HG03060 (cell line): ENCODE measurements at regions not wholly inside any gene's neighbourhood (a gene's known extent, or its start where the extent isn't known, plus 50 kb on each side); places are given as distances from the start of the nearest gene placed in this dataset.

Source experiments
- ATAC-seq: cut with Tn5 transposase; IDR thresholded peaks from one replicate; pipeline ENCODE4 v1.9.1; 2021; ENCODE audit warnings: low read depth, moderate number of reproducible peaks; ENCODE audit not compliant: unreplicated experiment

DNA sequence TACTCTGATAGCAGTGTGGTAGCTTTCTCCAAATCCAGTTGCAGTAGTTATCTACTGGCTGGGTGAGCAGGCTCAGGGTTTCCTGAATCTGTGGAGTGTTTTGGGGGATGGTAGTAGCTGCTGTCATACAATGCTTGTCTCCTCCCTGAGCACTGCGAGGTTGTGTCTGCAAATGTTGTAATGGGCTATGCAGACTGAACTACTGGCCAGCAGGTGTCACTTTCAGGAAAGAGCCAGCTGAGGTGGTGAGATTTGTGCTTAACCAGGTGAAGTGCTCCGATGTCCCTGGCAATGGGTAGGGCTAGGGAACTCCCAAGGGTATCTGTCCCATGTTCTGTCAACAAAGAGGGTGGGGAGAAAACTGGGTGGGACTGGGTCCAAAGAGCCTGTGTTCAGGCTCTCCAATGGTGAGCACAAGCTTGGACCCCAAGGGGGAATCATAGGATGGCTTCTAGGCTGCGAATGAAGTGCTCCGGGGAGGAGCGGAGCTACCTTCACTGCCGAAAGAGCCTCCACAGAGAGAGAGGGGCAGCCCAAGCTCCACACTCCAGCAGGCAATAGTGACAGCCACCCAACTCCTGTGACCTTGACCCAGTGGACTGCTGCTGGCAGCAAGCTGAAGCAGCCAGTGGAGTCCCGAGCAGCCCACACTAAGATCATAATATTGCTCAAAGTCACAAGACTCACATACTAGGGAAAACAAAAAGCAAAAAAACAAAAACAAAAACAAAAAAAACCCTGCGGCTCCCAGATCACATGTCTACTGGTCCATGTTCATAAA is 1324.0 kb upstream of the USP15 start:
- no peak for ATAC-seq

DNA sequence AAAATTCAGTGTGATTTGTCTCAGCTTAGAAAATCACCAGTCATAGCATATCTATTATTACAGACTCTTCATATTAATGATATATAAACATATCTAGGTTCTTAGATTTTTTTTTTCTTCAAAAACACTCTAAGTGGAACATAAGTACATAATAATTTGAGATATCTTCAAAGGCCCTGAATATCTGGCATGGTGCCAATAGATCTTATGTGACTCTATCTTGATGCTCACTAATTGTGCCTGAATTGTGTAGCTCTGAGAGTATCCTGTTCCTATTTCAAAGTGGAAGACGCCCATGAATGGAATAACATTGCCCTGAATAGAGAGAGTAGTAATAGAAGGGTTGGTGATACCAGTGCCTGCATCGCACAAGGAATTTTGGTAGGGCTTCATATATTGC is 1312.7 kb upstream of the USP15 start:
- ATAC-seq, result no peak

GRCh38 chr12:60967128-60967527 is 1293.1 kb upstream of the USP15 start:
- no peak for ATAC-seq

DNA sequence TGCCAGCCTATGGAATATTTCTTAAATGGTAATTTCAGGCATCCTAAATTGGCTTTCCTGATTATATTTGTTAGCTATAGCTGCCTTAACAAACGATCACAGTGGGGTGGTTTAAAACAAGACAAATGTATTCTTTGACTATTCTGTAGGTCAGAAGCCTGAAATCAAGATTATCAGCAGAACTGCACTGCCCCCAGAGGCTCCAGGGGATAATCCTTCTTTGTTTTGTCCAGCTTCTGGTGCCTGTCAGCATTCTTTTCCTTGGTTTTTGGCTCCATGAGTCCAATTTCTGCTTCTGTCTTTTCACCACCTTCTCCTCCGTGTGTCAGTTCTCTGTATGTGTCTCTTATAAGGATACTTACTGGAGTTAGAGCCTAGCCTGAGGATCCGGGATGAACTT is 1282.2 kb upstream of the USP15 start:
- ATAC-seq, result no peak

DNA sequence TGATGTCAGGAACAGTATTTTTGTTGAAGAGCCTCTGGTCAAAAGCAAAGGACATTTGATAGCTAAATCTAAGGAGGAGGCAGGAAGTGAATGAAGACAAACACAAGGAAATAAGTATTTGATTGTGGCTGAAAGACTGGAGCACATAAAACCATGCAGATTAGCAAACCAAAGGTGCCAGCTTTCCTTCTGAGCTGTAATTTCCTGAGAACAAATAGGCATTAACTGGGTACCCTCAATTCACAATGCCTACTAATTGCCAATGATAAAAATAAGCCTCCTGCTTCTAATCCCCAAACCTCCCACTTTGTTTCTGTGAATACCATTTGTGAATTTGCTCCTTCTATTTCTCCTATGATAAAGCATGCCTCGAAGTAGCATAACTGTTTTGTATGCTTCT is 1279.6 kb upstream of the USP15 start:
- no peak for ATAC-seq

DNA sequence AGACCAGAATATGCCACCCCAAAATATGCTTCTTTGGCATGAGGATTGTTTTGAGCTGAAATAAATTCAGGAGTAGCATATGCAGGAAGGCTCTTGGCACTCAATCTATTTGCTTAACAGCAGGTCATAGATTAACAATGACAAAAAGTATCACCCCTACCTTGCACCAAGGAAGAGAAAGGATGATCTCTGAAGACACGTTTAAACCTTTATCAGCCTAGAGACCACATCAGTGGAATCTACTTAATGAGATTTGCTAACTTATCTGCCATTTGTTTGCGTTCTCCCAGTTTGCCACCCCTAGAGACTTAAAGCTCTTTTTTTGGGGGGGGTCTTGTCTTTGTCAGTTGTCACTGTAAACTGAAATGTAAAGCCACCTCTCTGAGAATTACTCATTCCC is 1278.7 kb upstream of the USP15 start:
- no peak for ATAC-seq

DNA sequence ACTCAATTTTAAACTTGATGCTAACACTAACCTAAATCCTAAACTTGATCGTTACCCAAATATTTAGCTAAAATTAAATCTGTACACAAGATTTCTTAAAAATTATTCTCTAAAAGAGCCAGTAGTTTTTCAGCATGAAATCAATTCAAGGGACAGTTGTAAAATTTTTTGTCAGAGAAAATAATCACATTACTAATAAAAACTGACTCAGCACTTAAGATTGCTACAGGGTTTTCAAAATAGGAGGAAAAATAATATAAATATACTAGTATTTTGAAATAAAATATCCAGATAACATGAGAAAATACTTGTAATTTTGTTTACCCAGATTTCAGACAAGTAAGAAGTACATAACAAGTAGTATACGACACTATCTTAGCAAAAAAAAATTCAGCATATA is 1268.1 kb upstream of the USP15 start:
- no peak for ATAC-seq

GRCh38 chr12:60995256-60995825 is 1264.9 kb upstream of the USP15 start:
- no peak for ATAC-seq

DNA sequence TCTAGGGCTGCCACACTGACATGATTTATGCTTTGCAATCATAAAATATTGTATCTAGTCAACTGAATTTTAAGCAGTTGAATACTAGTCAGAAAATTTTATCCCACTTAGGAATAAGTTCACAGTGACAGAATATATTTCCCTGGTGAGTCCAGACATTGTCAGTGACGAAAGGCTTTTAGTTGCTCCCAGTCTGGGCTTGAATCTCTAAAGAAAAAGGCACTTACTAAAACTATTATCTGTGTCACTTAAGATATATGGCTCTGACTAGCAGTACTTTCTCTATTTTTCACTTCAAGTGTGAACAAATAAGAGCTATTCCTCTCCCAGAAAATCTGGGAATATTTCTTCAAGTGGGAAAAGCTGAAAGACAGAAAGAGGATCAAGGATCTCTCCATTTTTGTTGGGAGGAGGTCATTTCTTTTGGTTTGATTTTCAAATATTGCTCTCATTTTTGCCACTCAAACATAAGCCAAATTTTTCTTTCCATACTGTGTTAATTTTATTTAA is 1262.3 kb upstream of the USP15 start:
- no peak for ATAC-seq

DNA sequence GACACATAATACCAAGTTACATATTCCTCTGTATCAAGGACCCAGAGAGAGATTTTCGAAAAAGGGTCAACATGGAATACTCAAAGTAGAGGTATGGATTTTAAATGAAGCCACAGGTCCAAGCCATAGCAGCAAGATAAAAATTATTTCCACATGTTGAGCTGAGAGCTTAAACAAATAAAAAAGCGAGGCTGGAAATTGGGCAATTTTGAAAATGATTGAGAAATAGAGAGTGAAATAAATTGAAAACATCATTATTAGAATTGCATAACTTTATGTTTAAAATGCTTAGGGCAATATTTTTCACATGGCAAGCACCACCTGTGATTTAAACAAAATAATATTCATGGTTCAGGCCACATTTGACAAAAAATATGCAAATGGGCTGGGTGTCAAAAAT is 1251.0 kb upstream of the USP15 start:
- no peak for ATAC-seq

DNA sequence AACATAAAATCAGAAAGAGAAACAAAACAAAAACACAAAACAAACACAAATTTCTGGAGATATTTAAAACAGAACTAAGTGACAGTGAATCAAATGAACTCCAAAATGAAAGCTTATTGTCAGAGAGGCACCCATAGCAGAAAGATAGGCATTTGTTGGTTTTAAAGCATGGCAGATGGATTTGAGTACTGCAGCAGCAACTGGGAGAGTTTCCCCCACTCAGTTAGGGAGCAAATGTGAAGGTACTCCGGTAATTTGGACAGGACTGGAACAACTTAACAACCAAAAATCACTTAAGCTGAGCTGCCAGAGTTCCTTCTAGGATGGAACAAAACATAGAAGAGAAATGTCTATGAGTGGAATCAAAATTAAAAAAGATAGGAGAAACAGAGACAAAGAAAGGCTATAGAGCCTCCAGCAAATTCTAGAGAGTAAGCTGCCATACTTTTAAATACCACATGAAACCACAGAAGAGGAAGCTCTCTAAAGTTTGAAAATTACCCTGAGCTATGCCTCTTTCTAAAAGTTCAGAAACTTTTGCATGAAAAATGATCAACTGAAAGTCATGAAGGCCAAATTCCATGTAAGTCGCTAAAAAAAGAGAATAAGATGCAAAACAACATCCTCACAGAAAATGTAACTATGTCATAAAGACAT is 1248.3 kb upstream of the USP15 start:
- ATAC-seq, result no peak

DNA sequence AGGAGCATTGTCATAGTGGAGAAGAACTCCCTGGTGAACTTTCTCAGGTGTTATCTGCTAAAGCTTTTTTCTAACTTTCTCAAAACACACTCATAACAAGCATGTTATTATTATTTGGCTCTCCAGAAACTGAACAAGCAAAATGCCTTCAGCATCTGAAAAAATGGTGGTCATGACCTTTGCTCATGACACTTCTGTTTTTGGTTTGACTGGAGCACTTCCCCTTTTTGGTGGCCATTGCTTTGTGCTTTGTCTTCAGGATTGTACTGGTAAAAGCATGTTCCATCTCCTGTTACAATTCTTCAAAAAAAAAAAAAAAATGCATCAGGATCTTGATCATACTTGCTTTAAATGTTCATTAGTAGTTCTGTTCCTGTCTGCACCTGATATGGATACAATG is 1241.6 kb upstream of the USP15 start:
- peak; percentile 55 for ATAC-seq

- ATAC-seq, result no peak
Observed at GRCh38 chr12:61023231-61023630, 1237.0 kb upstream of the USP15 start.

GRCh38 chr12:61029516-61029915 is 1230.7 kb upstream of the USP15 start:
- ATAC-seq, result no peak

- no peak for ATAC-seq
Observed at GRCh38 chr12:61037792-61038191, 1222.4 kb upstream of the USP15 start.

DNA sequence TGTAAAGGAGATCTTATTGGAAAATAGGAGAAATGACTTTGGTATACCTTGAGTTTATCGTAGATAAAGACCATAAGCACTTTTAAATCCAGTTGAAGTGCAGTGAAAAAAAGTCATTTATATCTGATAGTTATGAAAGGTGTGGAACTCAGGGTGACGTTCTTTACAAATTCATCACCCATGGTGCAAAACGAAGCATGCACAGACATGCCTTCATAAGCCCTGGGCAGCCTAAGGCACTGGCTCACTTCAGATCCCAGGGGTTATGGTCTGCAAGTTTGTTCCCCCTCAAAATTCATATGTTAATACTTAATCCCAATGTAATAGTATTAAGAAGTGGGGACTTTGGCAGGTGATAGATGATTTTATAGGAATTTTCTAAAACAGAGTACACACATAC is 1216.4 kb upstream of the USP15 start:
- no peak for ATAC-seq

DNA sequence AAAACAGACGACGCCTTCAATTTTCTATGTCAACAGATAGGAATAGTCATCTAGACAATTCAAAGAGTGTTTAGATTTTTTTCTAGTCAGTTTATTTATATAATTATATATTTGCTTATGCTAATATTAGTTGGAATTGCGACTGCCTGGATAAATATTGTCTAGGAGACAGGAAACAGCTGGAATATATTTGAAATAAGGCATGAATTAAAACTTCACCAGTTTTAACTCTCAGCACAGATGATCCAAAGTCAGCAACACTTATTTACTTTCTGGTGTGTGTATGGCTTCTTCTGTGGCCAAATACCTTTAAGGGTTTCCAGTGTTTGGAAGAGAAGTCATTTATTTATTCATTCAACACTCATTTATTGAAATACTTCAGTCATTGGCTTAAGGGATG is 1215.4 kb upstream of the USP15 start:
- no peak for ATAC-seq

- no peak for ATAC-seq
Observed at GRCh38 chr12:61070640-61071414, 1189.4 kb upstream of the USP15 start.

DNA sequence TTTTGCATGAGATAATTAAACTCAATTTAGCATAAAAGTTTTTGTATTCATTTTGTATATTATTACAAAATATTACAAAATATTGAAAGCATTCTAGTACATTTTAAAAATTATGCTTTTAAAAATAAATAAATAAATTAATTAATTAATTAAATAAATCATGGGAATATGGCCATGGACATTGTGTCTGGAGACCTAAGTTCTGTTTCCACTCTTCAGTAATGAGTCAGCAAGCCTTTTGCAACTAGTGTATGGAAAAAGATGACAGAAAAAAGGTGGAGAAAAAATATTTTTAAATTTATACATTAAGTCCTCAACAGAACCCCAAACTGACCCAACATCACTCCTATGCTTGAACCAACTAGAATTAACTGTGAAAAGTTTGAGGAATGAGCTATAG is 1187.5 kb upstream of the USP15 start:
- ATAC-seq, result no peak

GRCh38 chr12:61095111-61095510 is 1165.1 kb upstream of the USP15 start:
- ATAC-seq, result no peak

DNA sequence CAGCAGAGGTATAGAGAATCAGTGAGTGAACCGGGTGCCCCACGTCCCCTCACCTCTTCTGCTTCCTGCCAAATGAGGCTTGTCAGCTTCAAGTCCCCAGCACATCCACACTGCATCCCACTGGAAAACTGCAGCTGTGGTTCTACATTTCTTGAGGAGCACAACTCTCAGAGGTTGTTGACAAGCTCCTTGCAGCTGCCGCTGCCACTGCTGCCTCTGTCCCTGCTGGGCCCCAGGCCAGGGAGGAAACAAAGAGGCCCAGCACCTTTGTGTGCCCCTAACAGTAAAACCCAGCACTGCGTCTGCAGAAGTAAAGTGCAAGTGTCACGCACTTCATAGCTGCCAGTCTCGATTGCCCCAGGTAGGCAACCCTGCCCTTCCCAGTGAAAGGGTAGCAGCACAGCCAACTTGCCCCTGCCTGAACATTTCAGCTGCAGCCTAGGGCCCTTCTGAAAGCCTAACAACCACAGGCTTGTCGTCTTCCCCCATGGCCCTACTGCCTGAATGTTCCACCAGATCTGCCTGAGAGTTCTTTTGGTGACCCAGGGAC is 1162.1 kb upstream of the USP15 start:
- no peak for ATAC-seq
